GM12878 (cell line): ENCODE measurements at regions not wholly inside any gene's neighbourhood (a gene's known extent, or its start where the extent isn't known, plus 50 kb on each side); places are given as distances from the start of the nearest gene placed in this dataset.

Experiments
- ATAC-seq: fragments of 200-7000 bp; cut with Tn5 transposase; 3 replicates; pipeline ENCODE4 v1.9.1; 2020; ENCODE audit warnings: mild to moderate bottlenecking, moderate library complexity
- BruUV-seq: library from RNA; stranded (reverse); fragments of 400-500 nt; replicated peaks from 2 replicates; lab custom pipeline; 2021; lab: Mats Ljungman, UMichigan
- CTCF ChIA-PET: fragments of 300-600 bp; sonication (Branson Sonifier 250); formaldehyde crosslinking; extraction: SDS; loops from one replicate; lab custom pipeline; 2021; ENCODE audit warnings: inconsistent platforms; lab: Yijun Ruan, JAX
- POLR2A ChIA-PET: fragments of 350-600 bp; formaldehyde crosslinking; extraction: SDS; loops from one replicate; lab custom pipeline; 2021; ENCODE audit warnings: inconsistent platforms; lab: Charles Lee
- RAD21 ChIA-PET: fragments of 300-600 bp; sonication (Branson Sonifier 250); formaldehyde crosslinking; loops from one replicate; lab custom pipeline; 2023; ENCODE audit warnings: antibody characterized with exemption; ENCODE audit not compliant: unreplicated experiment; lab: Charles Lee
- SMC1A ChIA-PET: fragments of 300-600 bp; sonication (Branson Sonifier 250); formaldehyde crosslinking; loops from one replicate; lab custom pipeline; 2023; ENCODE audit not compliant: unreplicated experiment, uncharacterized antibody; lab: Charles Lee
- DNase-seq: peaks from one replicate; pipeline ENCODE4 v3.0.0-alpha.2; 2011; ENCODE audit warnings: low read depth, low spot score
- FAIRE-seq: peaks from 3 replicates; lab custom pipeline; 2011; peaks lifted over from hg19 to GRCh38; lab: Jason Lieb, UNC
- H2AFZ ChIP-seq: 2 replicates; pipeline ENCODE4 v1.6.0; 2011; ENCODE audit warnings: low read depth, low read length, control low read depth; ENCODE audit not compliant: control insufficient read depth
- H3K27ac ChIP-seq: 2 replicates; pipeline ENCODE4 v1.5.1; 2011; ENCODE audit warnings: control low read depth; ENCODE audit not compliant: control insufficient read depth, insufficient read depth
- H3K27me3 ChIP-seq, 2 experiments: replicated peaks in 1 of 2; 2 replicates each; pipeline versions ENCODE4 v1.6.0 to v1.6.1; 2011; ENCODE audit warnings: low read length in 1 of 2; ENCODE audit not compliant: control insufficient read depth in 2 of 2, insufficient read depth in 2 of 2
- H3K36me3 ChIP-seq, 2 experiments: 2 replicates each; pipeline ENCODE4 v1.5.1; 2011; ENCODE audit warnings: low read length in 1 of 2; ENCODE audit not compliant: control insufficient read depth in 2 of 2, insufficient read depth in 2 of 2
- H3K4me1 ChIP-seq: 2 replicates; pipeline ENCODE4 v1.6.1; 2011; ENCODE audit warnings: mild to moderate bottlenecking, low read length, moderate library complexity, mixed read lengths; ENCODE audit not compliant: control insufficient read depth, insufficient read depth
- H3K4me2 ChIP-seq: 2 replicates; pipeline ENCODE4 v1.6.0; 2011; ENCODE audit warnings: control low read depth; ENCODE audit not compliant: control insufficient read depth, insufficient read depth
- H3K4me3 ChIP-seq: fragments of 200-600 bp; sonication (generic); 2 replicates; pipeline ENCODE4 v1.5.1; 2016
- H3K79me2 ChIP-seq: 2 replicates; pipeline ENCODE4 v1.6.0; 2011; ENCODE audit warnings: low read length; ENCODE audit not compliant: control insufficient read depth, insufficient read depth
- H3K9ac ChIP-seq: 2 replicates; pipeline ENCODE4 v1.8.0; 2011; ENCODE audit warnings: low read length, control low read depth, mixed read lengths; ENCODE audit not compliant: control insufficient read depth, insufficient read depth
- H3K9me3 ChIP-seq: replicated peaks from 3 replicates; pipeline ENCODE4 v1.5.1; 2011; ENCODE audit warnings: mild to moderate bottlenecking, low read length; ENCODE audit not compliant: control insufficient read depth, insufficient read depth
- H4K20me1 ChIP-seq: 2 replicates; pipeline ENCODE4 v1.6.0; 2011; ENCODE audit not compliant: control insufficient read depth, insufficient read depth
- CHD2 ChIP-seq: IDR thresholded peaks from 2 replicates; pipeline ENCODE4 v1.6.1; 2011; ENCODE audit warnings: low read depth, low read length, improper control_type of control experiment, borderline replicate concordance
- EED ChIP-seq: sonication (generic); IDR thresholded peaks from 2 replicates; pipeline ENCODE4 v1.6.1; 2016; ENCODE audit warnings: antibody characterized with exemption, low read depth
- EP300 ChIP-seq, 2 experiments: fragments of 150-350 bp in 1 of 2; IDR thresholded peaks; 2 replicates each; pipeline ENCODE4 v1.6.1; 2011 to 2012; ENCODE audit warnings: low read depth in 2 of 2, low read length in 2 of 2, borderline replicate concordance in 1 of 2, improper control_type of control experiment in 1 of 2, inconsistent platforms in 1 of 2; ENCODE audit not compliant: control insufficient read depth in 1 of 2
- HSF1 ChIP-seq: fragments of 150-350 bp; IDR thresholded peaks from 2 replicates; pipeline ENCODE4 v1.6.1; 2014; ENCODE audit warnings: mild to moderate bottlenecking, low read depth, low read length
- JUND ChIP-seq: IDR thresholded peaks from 2 replicates; pipeline ENCODE4 v1.6.1; 2012; ENCODE audit warnings: low read depth, mild to moderate bottlenecking, low read length, improper control_type of control experiment, moderate library complexity
- MYB ChIP-seq: fragments of 150-350 bp; IDR thresholded peaks from 2 replicates; pipeline ENCODE4 v1.6.1; 2014; ENCODE audit warnings: mild to moderate bottlenecking, low read depth, low read length, borderline replicate concordance
- MYC ChIP-seq: IDR thresholded peaks from 2 replicates; pipeline ENCODE4 v1.6.1; 2011; ENCODE audit warnings: mild to moderate bottlenecking, low read length, moderate library complexity, inconsistent platforms; ENCODE audit not compliant: insufficient read depth, insufficient replicate concordance, insufficient read length, severe bottlenecking
- NRF1 ChIP-seq: conservative IDR thresholded peaks from 2 replicates; pipeline ENCODE4 v1.6.1; 2011; ENCODE audit warnings: mild to moderate bottlenecking, low read depth, low read length, improper control_type of control experiment
- RELA ChIP-seq: fragments of 450-650 bp; IDR thresholded peaks from 2 replicates; pipeline ENCODE4 v1.8.0; 2014; ENCODE audit warnings: borderline replicate concordance; ENCODE audit not compliant: partially characterized antibody
- RFX5 ChIP-seq: IDR thresholded peaks from 2 replicates; pipeline ENCODE4 v1.6.1; 2011; ENCODE audit warnings: low read depth, low read length, improper control_type of control experiment
- SIX5 ChIP-seq: IDR thresholded peaks from 2 replicates; pipeline ENCODE4 v1.6.1; 2011; ENCODE audit warnings: mild to moderate bottlenecking, low read depth, low read length, moderate library complexity; ENCODE audit not compliant: severe bottlenecking
- SRF ChIP-seq, 2 experiments: IDR thresholded peaks; 2 replicates each; pipeline ENCODE4 v1.6.1; 2011; ENCODE audit warnings: low read depth in 2 of 2, low read length in 2 of 2, mild to moderate bottlenecking in 1 of 2, moderate library complexity in 1 of 2
- WGBS: methylation state at CpG from one replicate; pipeline ENCODE4 v1.1.6; 2016; ENCODE audit warnings: low lambda C conversion rate; ENCODE audit not compliant: insufficient replicate concordance, insufficient coverage; ENCODE audit errors: missing lambda C conversion rate; 5-methylcytosine and 5-hydroxymethylcytosine counted together
- in situ Hi-C: fragments of 300-500 bp; cut with MboI; formaldehyde crosslinking; loops from 9 replicates; pipeline ENCODE4 v1.14.3; 2018; ENCODE audit warnings: mixed read lengths
- intact Hi-C: fragments of 100-400 bp; cut with micrococcal nuclease; formaldehyde crosslinking; loops from one replicate; pipeline ENCODE4 v1.14.2; 2022; ENCODE audit not compliant: unreplicated experiment
- TF ChIP-seq, protein P1 (sequence below), 3 experiments: IDR thresholded peaks in 2 of 3; conservative IDR thresholded peaks in 1 of 3; 2 replicates each; pipeline ENCODE4 v1.5.1; 2011; ENCODE audit warnings: low read depth in 3 of 3, low read length in 3 of 3, mild to moderate bottlenecking in 3 of 3, control low read depth in 2 of 3, moderate library complexity in 2 of 3, inconsistent platforms in 1 of 3, mixed read lengths in 1 of 3; ENCODE audit not compliant: control insufficient read depth in 2 of 3, insufficient read depth in 1 of 3; ENCODE audit errors: extremely low read depth in 1 of 3
- TF ChIP-seq, protein P2 (sequence below): fragments of 450-650 bp; IDR thresholded peaks from 2 replicates; pipeline ENCODE4 v1.6.1; 2018; ENCODE audit warnings: mild to moderate bottlenecking, low read depth, moderate library complexity; ENCODE audit not compliant: partially characterized antibody
- TF ChIP-seq, protein P3 (sequence below): fragments of 450-650 bp; IDR thresholded peaks from 2 replicates; pipeline ENCODE4 v1.6.1; 2017; ENCODE audit warnings: borderline replicate concordance

- DNase-seq (no peak), ATAC-seq (no peak), FAIRE-seq (no peak)
- SMC1A ChIA-PET: no interaction called here
- Histone ChIP-seq H3K27ac (no peak overlapping the region), H3K4me1 (no peaks in the 10 kb centered on the region), H3K9me3 (no peaks in the 10 kb centered on the region), H3K4me3 (no peak overlapping the region), H3K36me3 (no peaks in the 10 kb centered on the region), H3K4me2 (no peak overlapping the region), H2AFZ (no peak overlapping the region), H3K27me3 (no peaks in the 10 kb centered on the region), H3K9ac (no peak overlapping the region), H3K79me2 (no peaks in the 10 kb centered on the region), H4K20me1 (no peaks in the 10 kb centered on the region)
- CTCF ChIA-PET: no interaction called here
- intact Hi-C loops: no loop called here
- RAD21 ChIA-PET: no interaction called here
- in situ Hi-C loops: no loop called here
- 36% methylated on average over 5 of the region's 5 CpGs for WGBS
- POLR2A ChIA-PET: no interaction called here
- no TSS peak for BruUV-seq
- no peak for TF ChIP-seq HSF1
- TF ChIP-seq SRF (IDR thresholded peaks at IDR 0.05; ENCODE audit: low read depth in 2 of 2, low read length in 2 of 2): no peak
- TF ChIP-seq MYB: no peak
- TF ChIP-seq, protein P1, sequence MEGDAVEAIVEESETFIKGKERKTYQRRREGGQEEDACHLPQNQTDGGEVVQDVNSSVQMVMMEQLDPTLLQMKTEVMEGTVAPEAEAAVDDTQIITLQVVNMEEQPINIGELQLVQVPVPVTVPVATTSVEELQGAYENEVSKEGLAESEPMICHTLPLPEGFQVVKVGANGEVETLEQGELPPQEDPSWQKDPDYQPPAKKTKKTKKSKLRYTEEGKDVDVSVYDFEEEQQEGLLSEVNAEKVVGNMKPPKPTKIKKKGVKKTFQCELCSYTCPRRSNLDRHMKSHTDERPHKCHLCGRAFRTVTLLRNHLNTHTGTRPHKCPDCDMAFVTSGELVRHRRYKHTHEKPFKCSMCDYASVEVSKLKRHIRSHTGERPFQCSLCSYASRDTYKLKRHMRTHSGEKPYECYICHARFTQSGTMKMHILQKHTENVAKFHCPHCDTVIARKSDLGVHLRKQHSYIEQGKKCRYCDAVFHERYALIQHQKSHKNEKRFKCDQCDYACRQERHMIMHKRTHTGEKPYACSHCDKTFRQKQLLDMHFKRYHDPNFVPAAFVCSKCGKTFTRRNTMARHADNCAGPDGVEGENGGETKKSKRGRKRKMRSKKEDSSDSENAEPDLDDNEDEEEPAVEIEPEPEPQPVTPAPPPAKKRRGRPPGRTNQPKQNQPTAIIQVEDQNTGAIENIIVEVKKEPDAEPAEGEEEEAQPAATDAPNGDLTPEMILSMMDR (IDR thresholded peaks at IDR 0.05 in 2 of 3, conservative IDR thresholded peaks at IDR 0.05 in 1 of 3; ENCODE audit: control insufficient read depth in 2 of 3, extremely low read depth in 1 of 3, insufficient read depth in 1 of 3, low read depth in 3 of 3, low read length in 3 of 3): no peak
- TF ChIP-seq JUND: no peak
- no peak for TF ChIP-seq EED
- TF ChIP-seq, protein P2, sequence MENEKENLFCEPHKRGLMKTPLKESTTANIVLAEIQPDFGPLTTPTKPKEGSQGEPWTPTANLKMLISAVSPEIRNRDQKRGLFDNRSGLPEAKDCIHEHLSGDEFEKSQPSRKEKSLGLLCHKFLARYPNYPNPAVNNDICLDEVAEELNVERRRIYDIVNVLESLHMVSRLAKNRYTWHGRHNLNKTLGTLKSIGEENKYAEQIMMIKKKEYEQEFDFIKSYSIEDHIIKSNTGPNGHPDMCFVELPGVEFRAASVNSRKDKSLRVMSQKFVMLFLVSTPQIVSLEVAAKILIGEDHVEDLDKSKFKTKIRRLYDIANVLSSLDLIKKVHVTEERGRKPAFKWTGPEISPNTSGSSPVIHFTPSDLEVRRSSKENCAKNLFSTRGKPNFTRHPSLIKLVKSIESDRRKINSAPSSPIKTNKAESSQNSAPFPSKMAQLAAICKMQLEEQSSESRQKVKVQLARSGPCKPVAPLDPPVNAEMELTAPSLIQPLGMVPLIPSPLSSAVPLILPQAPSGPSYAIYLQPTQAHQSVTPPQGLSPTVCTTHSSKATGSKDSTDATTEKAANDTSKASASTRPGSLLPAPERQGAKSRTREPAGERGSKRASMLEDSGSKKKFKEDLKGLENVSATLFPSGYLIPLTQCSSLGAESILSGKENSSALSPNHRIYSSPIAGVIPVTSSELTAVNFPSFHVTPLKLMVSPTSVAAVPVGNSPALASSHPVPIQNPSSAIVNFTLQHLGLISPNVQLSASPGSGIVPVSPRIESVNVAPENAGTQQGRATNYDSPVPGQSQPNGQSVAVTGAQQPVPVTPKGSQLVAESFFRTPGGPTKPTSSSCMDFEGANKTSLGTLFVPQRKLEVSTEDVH: no peak
- TF ChIP-seq SIX5: no peak
- TF ChIP-seq, protein P3, sequence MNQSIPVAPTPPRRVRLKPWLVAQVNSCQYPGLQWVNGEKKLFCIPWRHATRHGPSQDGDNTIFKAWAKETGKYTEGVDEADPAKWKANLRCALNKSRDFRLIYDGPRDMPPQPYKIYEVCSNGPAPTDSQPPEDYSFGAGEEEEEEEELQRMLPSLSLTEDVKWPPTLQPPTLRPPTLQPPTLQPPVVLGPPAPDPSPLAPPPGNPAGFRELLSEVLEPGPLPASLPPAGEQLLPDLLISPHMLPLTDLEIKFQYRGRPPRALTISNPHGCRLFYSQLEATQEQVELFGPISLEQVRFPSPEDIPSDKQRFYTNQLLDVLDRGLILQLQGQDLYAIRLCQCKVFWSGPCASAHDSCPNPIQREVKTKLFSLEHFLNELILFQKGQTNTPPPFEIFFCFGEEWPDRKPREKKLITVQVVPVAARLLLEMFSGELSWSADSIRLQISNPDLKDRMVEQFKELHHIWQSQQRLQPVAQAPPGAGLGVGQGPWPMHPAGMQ: no peak
- no peak for TF ChIP-seq EP300 (IDR thresholded peaks at IDR 0.05; ENCODE audit: borderline replicate concordance in 1 of 2, control insufficient read depth in 1 of 2, low read depth in 2 of 2, low read length in 2 of 2)
- no peak for TF ChIP-seq RELA
- TF ChIP-seq NRF1: no peak
- no peak for TF ChIP-seq MYC
- TF ChIP-seq RFX5: no peak
- TF ChIP-seq CHD2: no peak
Observed at GRCh38 chr9:8070779-8071444, 271.3 kb upstream of the DMAC1 start.
